ENCODE measurements at regions not wholly inside any gene's neighbourhood (a gene's known extent, or its start where the extent isn't known, plus 50 kb on each side); places are given as distances from the start of the nearest gene placed in this dataset.

- Histone ChIP-seq H3K27ac (no peak overlapping the region), H3K27me3 (no peaks in the 10 kb centered on the region), H3K4me1 (no peaks in the 10 kb centered on the region), H3K4me3 (no peak overlapping the region), H3K9me3 (no peaks in the 10 kb centered on the region), H3K36me3 (no peaks in the 10 kb centered on the region)
- ATAC-seq = no peak
- WGBS, 2 donors = 82 to 84% methylated on average over 7 of the region's 7 CpGs
- intact Hi-C loops (cut with DNase I) = loop anchor here in 1 of 10 donors (5.0 kb wide), 1 partner anchor 141 kb away; no protein-coding TSS in a partner anchor
- DNase-seq = no peak
- TF ChIP-seq CTCF (IDR thresholded peaks at IDR 0.05) = no peak
Observed at GRCh38 chr15:47206358-47206978, 510.8 kb upstream of the SEMA6D start.

- 88 to 95% methylated on average over 3 of the region's 3 CpGs for WGBS, 2 donors
- DNase-seq = no peak
- Histone ChIP-seq H3K4me3 (no peak overlapping the region), H3K27me3 (no peaks in the 10 kb centered on the region), H3K36me3 (no peaks in the 10 kb centered on the region), H3K4me1 (no peaks in the 10 kb centered on the region), H3K27ac (no peak overlapping the region), H3K9me3 (no peaks in the 10 kb centered on the region)
- intact Hi-C loops (cut with DNase I) = loop anchor here in 1 of 10 donors (5.0 kb wide), 1 partner anchor 138 kb away; no protein-coding TSS in a partner anchor
- no peak for ATAC-seq
- TF ChIP-seq CTCF (IDR thresholded peaks at IDR 0.05) = no peak
Observed at GRCh38 chr15:47209591-47209990, 507.7 kb upstream of the SEMA6D start.

GRCh38 chr15:47212222-47213010 lies 504.9 kb upstream of the SEMA6D start:
- intact Hi-C loops (cut with DNase I) = loop anchor here in 1 of 10 donors (10.0 kb wide), 1 partner anchor 162 kb away; no protein-coding TSS in a partner anchor
- H3K4me3 ChIP-seq = no peak overlapping the region
- no peaks in the 10 kb centered on the region for H3K36me3 ChIP-seq
- ATAC-seq = no peak
- H3K27ac ChIP-seq = no peak overlapping the region
- no peaks in the 10 kb centered on the region for H3K4me1 ChIP-seq
- no peaks in the 10 kb centered on the region for H3K9me3 ChIP-seq
- 62 to 73% methylated on average over 9 of the region's 9 CpGs for WGBS, 2 donors
- H3K27me3 ChIP-seq = no peaks in the 10 kb centered on the region
- no peak for TF ChIP-seq CTCF (IDR thresholded peaks at IDR 0.05)
- no peak for DNase-seq

GRCh38 chr15:47213883-47214282 lies 503.4 kb upstream of the SEMA6D start:
- intact Hi-C loops (cut with DNase I) = loop anchor here in 1 of 10 donors (10.0 kb wide), 1 partner anchor 161 kb away; no protein-coding TSS in a partner anchor
- 80 to 84% methylated on average over 6 of the region's 6 CpGs for WGBS, 2 donors
- no peak for ATAC-seq

More at GRCh38 chr15:47213883-47214282, 503.4 kb upstream of the SEMA6D start:
- H3K4me1 ChIP-seq = no peaks in the 10 kb centered on the region
- no peak overlapping the region for H3K27ac ChIP-seq
- no peaks in the 10 kb centered on the region for H3K36me3 ChIP-seq
- DNase-seq = no peak
- no peak for TF ChIP-seq CTCF (IDR thresholded peaks at IDR 0.05)
- H3K9me3 ChIP-seq = no peaks in the 10 kb centered on the region
- no peaks in the 10 kb centered on the region for H3K27me3 ChIP-seq
- no peak overlapping the region for H3K4me3 ChIP-seq

Data from heart right ventricle (tissue), 16 donors.